GM21576 (cell line): ENCODE measurements at regions not wholly inside any gene's neighbourhood (a gene's known extent, or its start where the extent isn't known, plus 50 kb on each side); places are given as distances from the start of the nearest gene placed in this dataset.
"Not testable (repeated sequence)": the region's sequence is repeated elsewhere in the genome, so short reads cannot be mapped to it uniquely, and the experiment has no call there.

Experiments used
- ATAC-seq: cut with Tn5 transposase; IDR thresholded peaks from one replicate; pipeline ENCODE4 v1.9.1; 2021; ENCODE audit warnings: mild to moderate bottlenecking, moderate library complexity; ENCODE audit not compliant: unreplicated experiment

DNA sequence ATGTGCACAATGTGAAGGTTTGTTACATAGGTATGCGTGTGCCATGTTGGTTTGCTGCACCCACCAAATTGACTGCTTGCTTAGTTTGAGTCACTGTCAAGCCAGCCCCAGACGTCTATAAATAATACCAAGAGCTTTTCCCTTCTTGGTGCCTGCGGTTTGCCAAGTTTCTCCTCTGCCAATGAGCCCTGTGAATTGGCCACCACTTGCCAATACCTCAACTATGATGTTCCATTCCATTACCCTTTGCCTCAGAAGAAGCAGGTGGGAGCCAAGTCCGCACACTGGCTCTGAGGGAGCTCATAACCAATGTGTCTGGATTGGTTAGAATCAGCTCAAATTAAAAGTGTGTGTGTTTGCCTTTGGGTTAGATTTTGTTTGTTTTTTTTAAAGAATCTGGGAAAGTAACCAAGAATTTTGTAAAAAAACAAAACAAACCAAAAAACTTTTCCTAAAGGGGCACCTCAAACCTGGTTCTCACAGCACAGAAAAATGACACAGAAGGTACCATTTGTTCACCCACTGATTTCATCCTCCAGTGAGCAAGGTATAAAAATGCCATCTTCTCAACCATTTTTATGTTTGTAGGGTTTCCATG lies 209.3 kb upstream of the PRNP start:
- ATAC-seq = no peak

DNA sequence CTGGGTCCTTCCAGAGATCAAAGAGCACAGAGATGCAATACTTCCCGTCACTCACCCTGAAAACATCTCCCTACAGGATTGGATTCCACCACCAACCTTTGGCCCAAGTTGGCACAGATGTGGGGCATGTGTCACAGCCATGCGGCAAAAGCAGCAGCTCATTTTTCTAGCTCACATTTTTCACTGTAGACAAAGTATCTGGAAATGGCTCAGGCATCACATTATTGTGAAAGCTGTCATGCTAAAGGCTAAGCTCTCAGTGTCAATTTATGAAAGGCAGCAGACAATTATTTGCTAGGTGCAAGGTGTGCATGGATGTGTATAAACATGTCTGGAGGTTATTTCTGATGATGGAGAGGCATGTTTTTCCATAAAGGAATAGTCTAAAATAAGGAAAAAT lies 213.3 kb upstream of the PRNP start:
- no peak for ATAC-seq

DNA sequence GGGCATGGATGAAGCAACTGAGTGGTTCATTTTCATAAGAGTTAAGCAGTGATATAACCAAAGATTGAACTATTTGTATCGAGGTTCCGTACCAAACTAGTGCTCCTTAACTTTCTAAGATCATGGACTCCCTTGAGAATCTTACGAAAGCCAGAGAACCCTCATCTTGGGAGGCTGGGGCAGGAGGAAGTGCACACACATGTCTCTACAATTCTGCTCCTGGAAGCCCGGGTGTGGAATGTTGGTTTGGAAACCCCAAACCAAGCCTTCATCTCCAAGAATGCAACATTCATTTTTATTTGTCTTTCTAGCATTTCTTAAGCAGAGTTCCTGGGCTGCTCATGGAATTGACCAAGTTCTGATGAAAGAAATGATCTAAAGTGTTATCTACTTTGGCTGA lies 215.0 kb upstream of the PRNP start:
- no peak for ATAC-seq

DNA sequence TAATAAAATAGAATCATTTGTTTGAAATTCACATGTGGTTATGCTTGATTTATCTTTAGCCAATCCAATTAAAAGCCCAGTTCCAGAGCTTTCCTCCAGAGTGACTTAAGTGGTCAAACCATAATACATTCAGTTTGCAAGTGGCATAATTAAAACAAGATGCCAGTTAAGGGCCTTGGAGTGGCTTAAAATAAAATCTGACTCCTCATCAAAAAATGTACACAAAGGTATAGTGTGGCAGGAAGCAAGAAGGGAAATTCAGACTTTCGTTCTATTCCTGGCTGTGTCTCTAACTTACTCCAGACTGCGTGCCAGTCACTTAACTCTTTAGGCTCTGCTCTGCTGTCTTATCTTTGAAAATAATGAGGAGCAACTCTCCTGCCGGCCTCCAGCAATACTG lies 215.9 kb upstream of the PRNP start:
- ATAC-seq = no peak

DNA sequence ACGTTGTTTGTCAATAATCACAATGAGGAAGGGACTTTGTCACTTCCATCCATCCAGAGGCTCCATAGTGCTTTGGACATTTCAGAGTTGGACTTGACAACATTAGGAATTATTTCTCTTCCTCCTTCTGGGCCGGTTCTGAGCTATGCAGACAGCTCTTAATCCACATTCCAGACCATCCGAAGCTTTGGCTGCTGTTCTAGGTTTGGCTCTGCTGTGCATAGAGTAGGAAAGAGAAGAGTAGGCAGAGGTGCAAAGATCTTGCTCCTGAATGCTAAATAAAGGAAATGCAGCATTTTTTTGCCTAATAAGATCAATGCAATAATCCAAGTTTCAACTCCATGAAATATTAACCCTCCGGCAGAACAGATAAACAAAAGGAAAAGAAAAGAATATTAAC lies 216.3 kb upstream of the PRNP start:
- no peak for ATAC-seq

DNA sequence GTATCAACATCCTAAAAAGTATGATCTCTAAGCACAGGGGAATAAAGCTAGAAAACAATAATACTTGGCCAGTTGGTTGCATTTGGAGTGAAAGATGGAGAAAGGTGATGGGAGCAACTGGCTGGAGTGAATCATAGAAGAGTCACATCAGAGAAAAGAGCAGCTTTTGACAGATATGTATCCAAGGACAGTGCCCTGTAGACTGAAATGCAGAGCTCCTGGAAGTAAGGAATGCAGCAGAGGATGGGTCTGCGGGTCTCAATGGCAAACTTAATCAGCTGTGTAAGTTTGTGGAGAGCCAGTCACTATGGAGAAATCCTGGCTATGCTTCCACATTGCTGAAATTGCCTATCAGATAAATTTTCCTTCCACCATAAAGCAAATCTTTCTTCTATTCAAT lies 218.1 kb upstream of the PRNP start:
- ATAC-seq = no peak

DNA sequence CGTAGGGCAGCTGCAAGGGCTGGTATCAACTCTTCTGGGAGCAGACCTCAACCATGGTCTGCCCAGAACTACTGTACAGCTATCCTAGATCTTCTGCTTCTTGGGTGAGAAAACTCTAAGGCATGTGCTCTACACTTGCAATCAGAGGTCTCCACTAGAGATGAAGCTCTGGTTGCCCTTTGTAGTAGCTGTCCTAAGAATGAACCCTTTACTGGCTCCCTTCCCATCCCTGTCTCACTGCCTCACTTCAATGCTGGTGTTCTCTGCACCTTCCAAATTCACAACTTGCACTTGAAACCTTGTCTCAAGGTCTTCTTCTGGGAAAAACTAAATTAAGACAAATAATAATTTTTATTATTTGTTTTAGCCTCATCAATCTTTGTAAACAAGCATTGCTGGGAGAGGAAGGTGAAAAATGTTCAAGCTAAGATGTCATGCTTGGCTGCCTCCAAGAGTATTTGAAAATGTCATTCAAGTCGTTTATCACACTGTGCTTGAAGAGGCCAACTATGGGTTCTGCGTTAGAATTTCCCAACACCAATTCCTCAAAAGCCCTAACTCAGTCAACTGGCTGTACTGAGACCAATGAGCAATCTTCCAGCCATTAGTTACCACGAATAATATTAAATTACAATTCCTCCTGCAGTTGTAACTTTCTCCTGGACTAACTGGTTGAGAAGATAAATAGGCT lies 216.9 kb upstream of the ADRA1D start:
- ATAC-seq = no peak

DNA sequence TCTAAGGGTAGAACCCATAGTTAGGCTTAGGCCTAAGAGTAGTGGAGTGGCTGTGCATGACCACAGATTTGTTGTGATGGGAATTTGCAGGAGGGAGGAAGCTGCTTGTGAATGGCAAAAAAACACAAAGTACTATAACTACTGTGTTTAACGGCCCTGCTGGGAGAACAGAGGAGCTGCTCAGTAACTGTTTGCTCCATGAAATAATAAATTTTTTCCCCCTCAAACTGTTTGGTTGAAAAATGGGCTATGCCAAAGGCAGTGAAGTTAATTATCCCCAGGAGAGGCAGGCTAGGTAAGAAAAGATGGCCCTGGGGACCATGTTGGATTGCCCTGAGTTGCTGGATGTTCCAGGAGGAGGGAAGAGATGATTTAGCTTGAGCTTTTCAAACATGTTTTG lies 216.1 kb upstream of the ADRA1D start:
- ATAC-seq = no peak

DNA sequence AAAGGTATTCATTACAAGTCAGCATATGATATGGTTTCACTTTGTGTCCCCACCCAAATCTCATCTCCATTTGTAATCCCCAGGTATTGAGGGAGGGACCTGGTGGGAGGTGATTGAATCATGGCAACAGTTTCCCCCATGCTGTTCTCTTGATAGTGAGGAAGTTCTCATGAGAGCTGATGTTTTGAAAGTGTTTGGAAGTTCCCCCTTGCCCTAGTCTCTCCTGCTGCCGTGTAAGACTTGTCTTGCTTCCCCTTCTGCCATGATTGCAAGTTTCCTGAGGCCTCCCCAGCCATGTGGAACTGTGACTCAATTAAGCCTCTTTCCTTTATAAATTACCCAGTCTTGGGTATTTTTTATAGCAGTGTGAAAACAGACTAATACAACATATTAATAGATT lies 213.7 kb upstream of the ADRA1D start:
- ATAC-seq = not testable (repeated sequence)

DNA sequence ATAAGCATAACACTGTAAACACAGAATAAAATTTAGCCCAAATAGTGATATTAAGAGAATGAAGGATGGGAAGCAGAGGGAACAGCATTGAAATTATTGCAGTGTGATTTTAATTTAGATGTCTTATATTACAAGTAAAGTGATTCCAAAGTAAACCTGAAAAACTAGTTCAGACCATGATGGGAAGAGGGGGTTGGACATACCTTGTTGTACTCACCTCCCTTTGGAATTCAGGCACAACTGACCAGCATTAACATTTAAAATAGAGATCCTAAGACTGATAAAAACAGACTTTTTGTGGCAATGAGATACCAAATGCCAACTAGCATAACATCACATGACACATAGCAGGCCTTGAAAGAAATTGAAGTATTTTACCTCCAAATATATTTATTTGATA lies 210.0 kb upstream of the ADRA1D start:
- no peak for ATAC-seq

DNA sequence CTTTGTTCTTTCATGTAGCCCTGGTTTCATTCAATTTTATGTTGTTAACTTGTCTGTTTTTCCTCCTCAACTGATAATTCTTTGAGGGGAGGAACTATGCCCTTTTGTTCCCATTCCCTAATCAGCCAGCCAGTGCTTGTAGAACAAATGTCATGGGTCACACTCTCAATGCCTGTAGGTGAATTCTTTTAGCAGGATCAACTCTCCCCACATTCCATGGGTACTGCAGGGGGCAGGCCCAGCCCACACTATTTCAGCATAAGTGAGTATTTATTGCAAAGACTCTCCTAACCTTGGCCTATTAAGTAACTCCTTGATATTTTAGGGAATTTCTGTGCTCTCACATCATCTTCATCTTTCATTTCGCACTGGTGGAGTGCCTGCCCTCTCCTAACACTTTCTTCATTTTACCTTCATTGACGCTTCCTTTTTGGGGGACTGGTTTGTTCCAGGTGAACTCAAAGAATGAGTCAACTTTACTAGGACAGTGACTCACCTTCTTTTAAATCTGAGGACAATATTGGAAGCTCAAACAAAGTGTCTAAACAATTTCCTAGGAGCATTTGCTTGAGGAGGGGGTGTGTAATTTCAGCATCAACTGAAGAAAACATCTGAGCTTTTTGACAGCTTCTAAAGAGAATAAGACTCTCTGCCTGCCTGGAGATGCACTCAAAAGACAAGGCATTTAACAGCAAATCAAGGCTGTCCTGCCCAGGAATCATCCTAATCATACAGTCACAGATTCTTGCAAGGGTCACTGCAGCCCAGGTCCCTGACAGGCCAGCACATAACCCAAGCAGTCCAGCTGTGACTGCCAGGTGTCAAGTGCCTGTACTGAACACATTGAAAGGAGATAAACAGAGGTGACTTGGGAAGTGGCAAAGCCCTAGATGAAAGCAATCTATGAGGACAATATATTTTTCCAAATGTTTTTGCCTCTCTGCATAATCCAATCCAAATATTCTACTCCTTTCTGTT lies 208.8 kb upstream of the ADRA1D start:
- ATAC-seq = no peak

DNA sequence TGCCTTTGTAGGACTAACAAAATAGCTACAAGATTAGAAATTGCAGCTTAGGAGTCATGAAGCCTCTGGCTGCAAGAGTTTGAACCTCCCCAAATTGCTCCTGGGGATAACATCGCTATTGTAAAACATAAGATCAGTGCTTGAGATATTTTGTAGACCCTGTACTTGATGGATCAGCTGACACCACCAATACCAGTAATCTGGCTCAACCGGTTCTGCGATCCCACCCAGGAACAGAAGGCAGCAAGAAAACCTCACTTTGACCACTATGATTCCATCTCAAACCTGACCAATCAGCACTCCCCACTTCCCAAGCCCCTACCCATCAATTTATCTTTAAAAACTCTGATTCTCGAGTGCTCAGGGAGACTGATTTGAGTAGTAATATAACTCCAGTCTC lies 206.9 kb upstream of the ADRA1D start:
- ATAC-seq = no peak

DNA sequence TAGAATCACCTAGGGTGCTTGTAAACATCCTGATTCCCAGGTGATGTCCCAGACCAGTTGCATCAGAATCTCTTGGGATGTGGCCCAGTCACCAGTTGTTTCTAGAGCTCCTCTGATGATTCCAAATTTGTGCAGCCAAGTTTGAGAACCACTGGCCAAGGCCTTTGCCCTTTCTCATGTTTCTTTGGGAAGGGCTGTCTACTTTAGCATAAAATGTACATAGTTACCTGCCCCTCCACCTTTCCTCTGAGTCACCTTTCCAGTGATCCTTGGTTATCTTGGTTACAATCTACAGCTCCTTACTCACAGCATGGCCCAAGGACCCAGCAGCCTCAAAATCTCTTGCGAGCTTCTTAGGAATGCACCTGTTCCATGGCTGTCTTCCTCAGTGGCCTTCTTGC lies 206.2 kb upstream of the ADRA1D start:
- no peak for ATAC-seq

DNA sequence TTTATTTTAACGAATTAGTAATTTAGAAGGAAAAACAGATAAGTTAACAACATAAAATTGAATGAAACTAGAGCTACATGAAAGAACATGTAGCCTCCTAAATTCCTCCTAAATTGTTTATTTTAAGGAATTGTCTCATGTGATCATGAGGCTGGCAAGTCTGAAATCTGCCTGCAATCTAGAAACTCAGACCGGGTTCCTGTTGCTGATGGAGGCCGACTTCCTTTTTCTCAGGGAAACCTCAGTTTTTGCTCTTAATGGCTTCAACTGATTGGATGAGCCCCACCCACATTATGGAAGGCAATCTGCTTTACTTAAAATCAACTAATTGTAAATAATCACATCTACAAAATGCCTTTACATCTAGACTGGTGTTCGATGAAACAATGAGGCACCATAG lies 205.0 kb upstream of the ADRA1D start:
- ATAC-seq = no peak

DNA sequence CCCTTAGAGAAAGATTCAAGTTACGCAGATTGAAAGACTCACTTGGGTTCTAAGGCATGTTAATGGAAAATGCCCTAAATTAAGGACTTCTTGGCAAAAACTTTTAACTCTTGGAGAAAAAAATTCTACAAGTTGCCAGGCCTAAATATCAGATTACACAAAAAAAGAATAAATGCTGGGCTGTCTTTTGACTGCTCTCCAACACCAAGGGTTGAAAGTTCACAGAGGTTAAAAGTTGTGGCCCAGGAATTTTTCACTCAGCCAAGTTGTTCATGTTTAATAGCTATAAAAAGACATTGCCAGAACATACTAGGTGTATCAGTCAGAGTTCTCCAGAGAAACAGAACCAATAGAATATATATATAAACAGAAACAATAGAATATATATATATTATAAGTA lies 204.3 kb upstream of the ADRA1D start:
- ATAC-seq = no peak

DNA sequence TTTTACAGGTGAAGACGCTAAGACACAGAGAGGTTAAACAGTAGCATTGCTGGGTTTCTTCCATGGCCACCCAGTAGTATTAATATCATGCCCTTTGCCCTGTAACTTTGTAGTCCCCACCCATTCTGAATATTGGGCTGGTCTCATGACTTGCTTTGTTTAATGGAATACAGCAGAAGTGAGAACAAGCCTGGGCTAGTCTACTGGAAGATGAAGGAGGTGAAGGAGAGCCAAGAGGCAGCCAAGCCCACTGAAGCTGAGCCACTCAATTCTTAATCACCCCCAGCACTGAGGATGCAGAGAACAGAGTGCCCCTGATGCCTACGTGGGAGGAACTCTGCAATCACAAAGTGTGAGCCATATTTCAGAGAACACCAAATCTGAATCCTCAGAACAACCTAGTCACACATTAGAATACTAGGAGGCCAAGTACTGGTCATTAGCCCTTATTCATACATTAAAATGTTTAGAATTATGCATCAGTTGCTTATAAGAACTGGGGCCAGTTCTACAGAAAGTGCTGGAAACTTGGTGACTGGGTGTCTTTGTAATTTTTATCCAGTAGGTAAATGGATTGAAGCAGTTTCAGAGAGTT lies 202.5 kb upstream of the ADRA1D start:
- no peak for ATAC-seq

DNA sequence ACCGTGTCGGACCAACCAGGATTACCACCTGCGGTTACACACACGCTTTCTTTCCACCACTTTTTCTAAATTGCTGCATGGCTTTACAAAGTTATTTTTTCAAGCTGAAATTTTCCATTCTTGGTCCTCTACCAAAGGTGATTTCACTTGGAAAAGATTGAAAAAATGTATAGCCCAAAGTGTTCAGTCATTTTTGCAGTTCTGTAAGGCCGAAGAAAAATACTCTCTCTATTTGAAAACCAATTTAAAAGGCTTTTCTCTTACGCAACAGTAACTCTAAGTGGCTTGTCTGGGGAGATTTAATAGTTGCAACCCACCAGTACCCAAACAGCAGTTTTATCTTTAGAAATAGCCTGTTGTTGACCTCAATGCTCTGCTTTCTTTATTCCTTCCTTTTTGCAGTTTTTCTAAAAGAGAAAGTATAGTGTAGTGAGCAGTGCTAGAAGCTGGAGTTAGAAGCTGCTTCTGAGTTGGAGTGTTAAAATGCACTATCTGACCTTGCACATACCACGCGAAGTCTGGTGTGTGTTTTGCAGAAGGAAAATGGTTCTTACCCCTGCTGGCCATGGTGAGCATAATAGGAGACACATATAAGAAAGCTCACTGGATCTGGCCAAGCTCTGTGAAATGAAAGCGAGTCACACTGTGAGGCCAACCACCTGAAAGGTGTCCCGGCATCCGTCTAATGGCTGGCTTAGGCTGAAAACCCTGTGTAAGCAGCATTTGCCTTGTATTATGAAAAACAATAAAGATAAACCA lies 201.0 kb upstream of the ADRA1D start:
- ATAC-seq = no peak

DNA sequence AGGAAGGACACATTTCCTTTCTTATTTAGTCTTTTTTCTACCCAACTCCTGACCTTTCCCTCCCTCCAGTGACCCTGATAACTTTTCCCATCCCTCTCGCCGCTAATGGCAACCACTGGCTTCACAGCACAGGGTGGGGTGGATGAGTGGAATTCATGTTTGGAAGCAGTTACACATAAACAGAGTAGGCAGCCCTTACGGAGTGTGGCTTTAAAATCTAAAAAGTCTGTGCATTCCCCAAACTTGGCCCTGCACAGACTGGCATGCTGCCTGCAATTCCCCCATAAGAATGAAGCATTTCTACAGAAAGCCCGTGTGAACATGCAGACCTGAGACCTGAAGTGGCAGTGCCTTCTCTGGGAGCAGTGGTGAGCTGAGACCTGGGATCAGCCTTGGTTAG lies 196.7 kb upstream of the ADRA1D start:
- ATAC-seq = no peak

DNA sequence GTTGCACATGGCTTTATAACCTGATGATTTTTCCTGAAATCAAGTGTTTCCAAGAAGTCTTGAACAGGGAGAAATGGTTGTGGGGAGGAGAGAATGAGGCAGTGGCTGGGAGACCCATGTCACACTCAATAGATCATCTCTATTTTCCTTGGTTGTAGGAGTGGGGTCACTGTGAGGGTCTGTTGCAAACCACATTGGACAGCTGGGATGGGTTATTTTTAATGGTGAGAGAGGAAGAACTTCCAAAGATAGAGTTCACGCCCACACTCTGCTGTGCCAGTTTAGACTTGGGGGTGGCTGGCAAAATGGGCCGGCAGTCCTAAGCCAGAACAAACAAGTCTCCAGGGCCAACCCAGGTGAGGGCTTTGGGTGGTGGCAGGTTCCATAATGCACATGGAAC lies 196.2 kb upstream of the ADRA1D start:
- ATAC-seq = no peak

DNA sequence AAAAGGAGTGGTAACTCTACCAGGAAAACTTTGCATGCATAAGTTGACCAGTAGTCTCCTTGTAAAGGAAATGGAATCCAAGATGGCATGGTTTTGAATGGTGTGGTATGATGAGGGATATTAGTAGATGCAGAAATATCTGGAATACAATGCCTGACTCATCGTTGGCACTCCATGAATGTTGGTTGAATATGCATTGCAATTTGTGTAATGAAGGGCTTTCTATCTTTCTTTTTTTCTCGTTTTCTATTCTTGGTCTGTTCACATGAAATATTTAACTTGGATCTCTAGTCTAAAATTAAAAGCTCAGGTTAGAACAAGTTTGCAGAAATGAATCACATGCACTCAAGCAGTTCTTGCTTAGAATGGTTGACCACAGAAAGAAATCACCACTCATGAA lies 195.3 kb upstream of the ADRA1D start:
- ATAC-seq = no peak

DNA sequence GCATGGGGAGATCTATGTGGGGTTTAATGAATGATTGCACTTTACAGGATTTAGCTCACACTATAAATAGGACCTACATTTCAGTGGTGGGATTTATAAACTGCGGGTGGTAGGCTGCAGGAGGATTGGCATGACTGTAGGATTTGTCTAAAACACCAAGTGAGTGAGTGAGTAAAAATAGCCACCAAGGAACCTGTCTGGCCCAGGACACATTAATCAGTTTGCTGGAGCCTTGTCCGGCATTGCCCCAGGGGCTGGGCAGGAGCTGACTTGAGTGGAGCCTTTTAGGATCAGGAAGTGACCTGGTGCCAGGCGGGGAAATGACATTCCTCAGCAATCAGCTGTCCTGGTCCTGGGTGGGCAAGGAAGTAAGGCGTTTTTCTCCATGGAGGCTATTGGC lies 193.9 kb upstream of the ADRA1D start:
- ATAC-seq = no peak
